ENCODE measurements at regions not wholly inside any gene's neighbourhood (a gene's known extent, or its start where the extent isn't known, plus 50 kb on each side); places are given as distances from the start of the nearest gene placed in this dataset.
A peak's percentile ranks its signal among the peaks of the same experiment; 100 is the strongest.

GRCh38 chr6:6469074-6469473, 119.4 kb upstream of the LY86 start:
- H3K27me3 ChIP-seq: no peaks in the 10 kb centered on the region
- peak overlapping the region in 1 of 4 donors; percentile 20 for H3K27ac ChIP-seq
- H3K4me1 ChIP-seq: no peaks in the 10 kb centered on the region
- no peaks in the 10 kb centered on the region for H3K36me3 ChIP-seq
- H3K4me3 ChIP-seq: no peak overlapping the region
- TF ChIP-seq CTCF (IDR thresholded peaks at IDR 0.05): no peak
- no peak for TF ChIP-seq POLR2A (IDR thresholded peaks at IDR 0.05)
- no peak for TF ChIP-seq EP300 (IDR thresholded peaks at IDR 0.05)
- TF ChIP-seq POLR2AphosphoS5 (IDR thresholded peaks at IDR 0.05): no peak
- peaks cover 0 to 2% (median 0%) of the 10 kb centered on the region in 4 donors for H3K9me3 ChIP-seq
- no peak for DNase-seq
- intact Hi-C loops (cut with DNase I): no loop called here
- 84 to 86% methylated on average over 8 of the region's 8 CpGs for WGBS, 2 donors

GRCh38 chr6:6470123-6470522, 118.4 kb upstream of the LY86 start:
- no peaks in the 10 kb centered on the region for H3K36me3 ChIP-seq
- H3K4me3 ChIP-seq: no peak overlapping the region
- H3K9me3 ChIP-seq: peaks cover 0 to 2% (median 0%) of the 10 kb centered on the region in 4 donors
- H3K27me3 ChIP-seq: no peaks in the 10 kb centered on the region
- intact Hi-C loops (cut with DNase I): no loop called here
- H3K27ac ChIP-seq: no peak overlapping the region
- no peak for DNase-seq
- 88 to 91% methylated on average over 2 of the region's 2 CpGs for WGBS, 2 donors
- TF ChIP-seq CTCF (IDR thresholded peaks at IDR 0.05) (no peak), POLR2A (IDR thresholded peaks at IDR 0.05) (no peak), POLR2AphosphoS5 (IDR thresholded peaks at IDR 0.05) (no peak), EP300 (IDR thresholded peaks at IDR 0.05) (no peak)
- no peaks in the 10 kb centered on the region for H3K4me1 ChIP-seq

DNA sequence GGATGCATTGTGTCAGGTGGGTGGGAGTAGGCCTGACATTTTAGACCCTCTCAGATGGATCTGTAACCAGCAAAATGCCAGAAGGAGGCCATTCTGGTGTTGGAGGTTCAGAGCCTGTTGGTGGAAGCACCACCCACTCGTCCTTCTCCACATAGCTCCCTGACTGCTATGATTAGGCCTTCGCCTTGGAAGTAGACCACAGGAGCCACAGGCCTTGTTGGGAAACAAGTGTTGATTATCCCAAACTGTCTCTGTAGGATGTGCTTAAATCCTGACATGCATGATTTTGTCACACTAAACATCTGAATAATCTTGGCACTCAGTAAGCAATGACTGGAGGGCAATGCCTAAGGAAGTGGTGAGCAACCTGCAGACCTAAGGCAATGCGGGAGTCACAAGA, 117.2 kb upstream of the LY86 start:
- Histone ChIP-seq H3K27me3 (no peaks in the 10 kb centered on the region), H3K4me3 (no peak overlapping the region), H3K9me3 (peaks cover 0 to 2% (median 0%) of the 10 kb centered on the region in 4 donors), H3K27ac (no peak overlapping the region), H3K4me1 (no peaks in the 10 kb centered on the region), H3K36me3 (no peaks in the 10 kb centered on the region)
- WGBS, 2 donors: 86 to 89% methylated on average over 3 of the region's 3 CpGs
- TF ChIP-seq POLR2AphosphoS5 (IDR thresholded peaks at IDR 0.05) (no peak), EP300 (IDR thresholded peaks at IDR 0.05) (no peak), CTCF (IDR thresholded peaks at IDR 0.05) (no peak), POLR2A (IDR thresholded peaks at IDR 0.05) (no peak)
- intact Hi-C loops (cut with DNase I): no loop called here
- no peak for DNase-seq

GRCh38 chr6:6474170-6474920, 114.2 kb upstream of the LY86 start:
- no peaks in the 10 kb centered on the region for H3K4me1 ChIP-seq
- H3K27me3 ChIP-seq: no peaks in the 10 kb centered on the region
- WGBS, 2 donors: 72 to 83% methylated on average over 11 of the region's 11 CpGs
- no peak overlapping the region for H3K4me3 ChIP-seq
- no peaks in the 10 kb centered on the region for H3K36me3 ChIP-seq
- H3K9me3 ChIP-seq: peaks cover 0 to 2% (median 0%) of the 10 kb centered on the region in 4 donors
- intact Hi-C loops (cut with DNase I): no loop called here
- no peak for DNase-seq
- H3K27ac ChIP-seq: no peak overlapping the region
- TF ChIP-seq CTCF (IDR thresholded peaks at IDR 0.05) (no peak), POLR2A (IDR thresholded peaks at IDR 0.05) (no peak), POLR2AphosphoS5 (IDR thresholded peaks at IDR 0.05) (no peak), EP300 (IDR thresholded peaks at IDR 0.05) (no peak)

DNA sequence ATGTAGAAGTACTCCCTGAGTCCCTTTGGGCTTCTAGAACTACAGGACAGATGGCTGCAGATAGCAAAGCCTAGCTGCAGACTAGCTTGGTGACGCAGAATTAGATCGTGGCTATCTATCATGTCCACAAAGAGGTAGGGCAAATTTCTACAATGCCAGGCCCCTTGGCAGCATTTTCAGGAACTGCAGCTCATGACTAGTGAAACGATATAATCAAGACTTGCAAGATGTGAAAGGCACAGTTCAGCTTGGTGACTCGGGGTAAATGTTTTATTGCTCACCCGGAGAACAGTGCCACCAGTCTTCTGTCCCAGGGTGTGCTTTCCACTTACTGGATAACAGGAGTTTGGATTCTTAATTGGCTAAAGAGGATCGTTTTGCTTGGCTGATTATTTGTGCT, 108.7 kb upstream of the LY86 start:
- H3K27ac ChIP-seq: no peak overlapping the region
- intact Hi-C loops (cut with DNase I): no loop called here
- WGBS, 2 donors: 43 to 72% methylated on average over 6 of the region's 6 CpGs
- no peak for DNase-seq
- no peak overlapping the region for H3K4me3 ChIP-seq
- no peaks in the 10 kb centered on the region for H3K27me3 ChIP-seq
- no peaks in the 10 kb centered on the region for H3K36me3 ChIP-seq
- no peak for TF ChIP-seq POLR2A (IDR thresholded peaks at IDR 0.05)
- TF ChIP-seq POLR2AphosphoS5 (IDR thresholded peaks at IDR 0.05): no peak
- no peak for TF ChIP-seq CTCF (IDR thresholded peaks at IDR 0.05)
- TF ChIP-seq EP300 (IDR thresholded peaks at IDR 0.05): no peak
- H3K4me1 ChIP-seq: no peaks in the 10 kb centered on the region
- no peaks in the 10 kb centered on the region for H3K9me3 ChIP-seq
